GM12878 (cell line): ENCODE measurements at regions not wholly inside any gene's neighbourhood (a gene's known extent, or its start where the extent isn't known, plus 50 kb on each side); places are given as distances from the start of the nearest gene placed in this dataset.

ENCODE experiments used
- CTCF ChIP-seq, 3 experiments: IDR thresholded peaks in 2 of 3; conservative IDR thresholded peaks in 1 of 3; 2 replicates each; pipeline ENCODE4 v1.5.1; 2011; ENCODE audit warnings: low read depth in 3 of 3, low read length in 3 of 3, mild to moderate bottlenecking in 3 of 3, control low read depth in 2 of 3, moderate library complexity in 2 of 3, inconsistent platforms in 1 of 3, mixed read lengths in 1 of 3; ENCODE audit not compliant: control insufficient read depth in 2 of 3, insufficient read depth in 1 of 3; ENCODE audit errors: extremely low read depth in 1 of 3
- EZH2 ChIP-seq: IDR thresholded peaks from 2 replicates; pipeline ENCODE4 v1.6.1; 2012; ENCODE audit warnings: low read depth, mild to moderate bottlenecking, control low read depth, inconsistent platforms, low read length, borderline replicate concordance; ENCODE audit not compliant: control insufficient read depth
- TF ChIP-seq, protein P1 (sequence below): IDR thresholded peaks from 2 replicates; pipeline ENCODE4 v1.6.1; 2012; ENCODE audit warnings: mild to moderate bottlenecking, low read depth, low read length

GRCh38 chr10:52542906-52543305, 228.8 kb downstream of the DKK1 start:
- TF ChIP-seq EZH2 = no peak
- TF ChIP-seq CTCF (IDR thresholded peaks at IDR 0.05 in 2 of 3, conservative IDR thresholded peaks at IDR 0.05 in 1 of 3; ENCODE audit: control insufficient read depth in 2 of 3, extremely low read depth in 1 of 3, insufficient read depth in 1 of 3, low read depth in 3 of 3, low read length in 3 of 3) = no peak
- TF ChIP-seq, protein P1, sequence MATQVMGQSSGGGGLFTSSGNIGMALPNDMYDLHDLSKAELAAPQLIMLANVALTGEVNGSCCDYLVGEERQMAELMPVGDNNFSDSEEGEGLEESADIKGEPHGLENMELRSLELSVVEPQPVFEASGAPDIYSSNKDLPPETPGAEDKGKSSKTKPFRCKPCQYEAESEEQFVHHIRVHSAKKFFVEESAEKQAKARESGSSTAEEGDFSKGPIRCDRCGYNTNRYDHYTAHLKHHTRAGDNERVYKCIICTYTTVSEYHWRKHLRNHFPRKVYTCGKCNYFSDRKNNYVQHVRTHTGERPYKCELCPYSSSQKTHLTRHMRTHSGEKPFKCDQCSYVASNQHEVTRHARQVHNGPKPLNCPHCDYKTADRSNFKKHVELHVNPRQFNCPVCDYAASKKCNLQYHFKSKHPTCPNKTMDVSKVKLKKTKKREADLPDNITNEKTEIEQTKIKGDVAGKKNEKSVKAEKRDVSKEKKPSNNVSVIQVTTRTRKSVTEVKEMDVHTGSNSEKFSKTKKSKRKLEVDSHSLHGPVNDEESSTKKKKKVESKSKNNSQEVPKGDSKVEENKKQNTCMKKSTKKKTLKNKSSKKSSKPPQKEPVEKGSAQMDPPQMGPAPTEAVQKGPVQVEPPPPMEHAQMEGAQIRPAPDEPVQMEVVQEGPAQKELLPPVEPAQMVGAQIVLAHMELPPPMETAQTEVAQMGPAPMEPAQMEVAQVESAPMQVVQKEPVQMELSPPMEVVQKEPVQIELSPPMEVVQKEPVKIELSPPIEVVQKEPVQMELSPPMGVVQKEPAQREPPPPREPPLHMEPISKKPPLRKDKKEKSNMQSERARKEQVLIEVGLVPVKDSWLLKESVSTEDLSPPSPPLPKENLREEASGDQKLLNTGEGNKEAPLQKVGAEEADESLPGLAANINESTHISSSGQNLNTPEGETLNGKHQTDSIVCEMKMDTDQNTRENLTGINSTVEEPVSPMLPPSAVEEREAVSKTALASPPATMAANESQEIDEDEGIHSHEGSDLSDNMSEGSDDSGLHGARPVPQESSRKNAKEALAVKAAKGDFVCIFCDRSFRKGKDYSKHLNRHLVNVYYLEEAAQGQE = no peak
